IPS DF 19.7 (cell line): ENCODE measurements at regions not wholly inside any gene's neighbourhood (a gene's known extent, or its start where the extent isn't known, plus 50 kb on each side); places are given as distances from the start of the nearest gene placed in this dataset.
A peak's percentile ranks its signal among the peaks of the same experiment; 100 is the strongest.

Source experiments
- DNase-seq: peaks from one replicate; pipeline ENCODE4 v3.0.0-alpha.2; 2013; ENCODE audit warnings: low read depth, low spot score

GRCh38 chr1:59081795-59082194 lies 215.1 kb upstream of the FGGY start:
- no peak for DNase-seq

- peak; percentile 75 for DNase-seq
These were observed 212.7 kb upstream of the FGGY start for GRCh38 chr1:59083946-59084865.

GRCh38 chr1:59085101-59085500 lies 211.8 kb upstream of the FGGY start:
- no peak for DNase-seq

GRCh38 chr1:59089036-59089798 lies 207.7 kb upstream of the FGGY start:
- DNase-seq, result no peak

DNA sequence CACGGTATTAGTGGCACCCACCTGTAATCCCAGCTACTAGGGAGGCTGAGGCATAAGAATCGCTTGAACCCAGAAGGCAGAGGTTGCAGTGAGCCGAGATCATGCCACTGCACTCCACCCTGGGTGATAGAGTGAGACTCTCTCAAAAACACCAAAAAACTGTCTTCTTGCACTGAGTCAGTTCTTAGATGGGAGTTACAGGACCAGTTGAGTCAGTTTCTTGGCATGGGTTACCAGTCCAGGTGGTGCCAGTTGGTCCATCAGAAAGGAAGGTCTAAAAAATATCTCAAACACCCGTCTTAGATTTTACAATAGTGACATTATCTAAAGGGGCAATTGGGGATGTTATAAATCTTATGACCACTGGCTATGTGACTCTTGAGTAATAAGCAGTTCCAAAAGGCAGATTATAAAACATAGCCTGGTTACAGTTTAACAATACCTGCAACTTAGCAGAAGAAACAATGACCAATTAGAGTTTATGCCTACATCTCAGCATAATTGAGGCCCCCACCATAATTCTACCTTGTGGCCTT lies 206.9 kb upstream of the FGGY start:
- no peak for DNase-seq

DNA sequence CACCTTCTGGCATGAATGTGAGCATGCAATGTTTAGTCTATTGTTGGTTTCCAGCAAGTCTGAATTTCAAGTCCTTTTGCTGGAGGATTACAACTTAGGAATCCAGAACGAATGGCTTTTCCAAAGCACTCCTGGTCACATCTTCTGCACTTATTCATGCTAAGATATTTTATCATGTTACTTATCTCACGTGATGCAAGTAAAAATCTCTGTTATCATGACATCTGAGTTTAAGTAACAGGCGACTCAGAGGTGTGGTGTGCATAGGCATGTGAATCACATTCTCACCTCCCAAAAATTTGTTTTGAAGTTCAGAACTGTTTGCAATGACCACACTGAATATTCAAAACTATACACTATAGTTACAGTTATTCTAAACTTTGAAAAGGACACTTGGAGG lies 204.8 kb upstream of the FGGY start:
- no peak for DNase-seq

GRCh38 chr1:59094001-59094400 lies 202.9 kb upstream of the FGGY start:
- no peak for DNase-seq

DNA sequence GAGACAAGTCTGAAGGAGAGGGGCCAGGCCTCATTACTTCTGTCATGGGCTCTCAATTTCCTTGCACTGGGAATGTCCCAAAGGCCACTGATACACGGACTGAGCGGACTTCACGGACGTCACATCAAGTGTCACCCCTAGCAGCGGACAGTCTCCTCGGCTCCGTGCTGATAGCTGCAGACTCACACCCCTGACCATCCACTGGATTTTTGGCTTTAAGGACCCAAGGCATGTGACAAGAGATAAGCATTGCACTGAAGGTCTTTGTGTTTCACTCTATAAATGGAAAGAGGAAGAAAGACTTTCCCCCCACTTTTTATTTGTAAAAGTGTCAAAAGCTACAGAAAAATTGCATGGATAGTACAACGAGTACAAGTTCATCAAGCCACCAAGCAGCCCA lies 200.4 kb upstream of the FGGY start:
- no peak for DNase-seq

- no peak for DNase-seq
These were observed 198.2 kb upstream of the FGGY start for GRCh38 chr1:59098655-59099054.

GRCh38 chr1:59100708-59101374 lies 196.1 kb upstream of the FGGY start:
- DNase-seq, result no peak

- no peak for DNase-seq
These were observed 195.4 kb upstream of the FGGY start for GRCh38 chr1:59101518-59101917.

- DNase-seq, result no peak
These were observed 193.4 kb upstream of the FGGY start for GRCh38 chr1:59103457-59103856.

DNA sequence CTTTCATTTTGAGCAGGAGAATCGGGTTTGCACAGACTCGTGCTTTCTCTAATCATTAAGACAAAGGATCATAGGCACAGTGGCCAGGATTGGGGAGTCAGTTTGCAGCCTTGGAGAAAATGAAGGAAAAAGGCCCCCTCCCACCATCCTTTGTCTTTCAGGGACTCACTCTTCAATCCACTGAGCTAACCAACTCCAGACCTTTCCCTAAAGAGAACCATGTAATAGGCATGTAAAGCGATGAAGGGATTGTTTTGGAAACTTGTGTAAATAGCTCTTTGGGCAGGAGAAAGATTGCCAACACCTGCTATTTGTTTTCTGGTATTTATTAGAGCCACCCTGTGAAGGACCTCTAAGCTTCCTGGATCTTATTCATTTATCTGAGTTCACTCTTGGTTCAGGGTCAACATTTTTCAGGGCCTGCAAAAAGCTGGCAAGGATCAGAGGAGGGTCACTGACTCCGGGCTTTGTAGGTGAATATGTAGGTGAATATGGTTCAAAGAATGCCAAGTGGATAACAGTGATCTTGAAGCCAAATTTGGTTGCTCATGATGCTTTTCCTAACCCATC lies 192.6 kb upstream of the FGGY start:
- DNase-seq, result no peak

DNA sequence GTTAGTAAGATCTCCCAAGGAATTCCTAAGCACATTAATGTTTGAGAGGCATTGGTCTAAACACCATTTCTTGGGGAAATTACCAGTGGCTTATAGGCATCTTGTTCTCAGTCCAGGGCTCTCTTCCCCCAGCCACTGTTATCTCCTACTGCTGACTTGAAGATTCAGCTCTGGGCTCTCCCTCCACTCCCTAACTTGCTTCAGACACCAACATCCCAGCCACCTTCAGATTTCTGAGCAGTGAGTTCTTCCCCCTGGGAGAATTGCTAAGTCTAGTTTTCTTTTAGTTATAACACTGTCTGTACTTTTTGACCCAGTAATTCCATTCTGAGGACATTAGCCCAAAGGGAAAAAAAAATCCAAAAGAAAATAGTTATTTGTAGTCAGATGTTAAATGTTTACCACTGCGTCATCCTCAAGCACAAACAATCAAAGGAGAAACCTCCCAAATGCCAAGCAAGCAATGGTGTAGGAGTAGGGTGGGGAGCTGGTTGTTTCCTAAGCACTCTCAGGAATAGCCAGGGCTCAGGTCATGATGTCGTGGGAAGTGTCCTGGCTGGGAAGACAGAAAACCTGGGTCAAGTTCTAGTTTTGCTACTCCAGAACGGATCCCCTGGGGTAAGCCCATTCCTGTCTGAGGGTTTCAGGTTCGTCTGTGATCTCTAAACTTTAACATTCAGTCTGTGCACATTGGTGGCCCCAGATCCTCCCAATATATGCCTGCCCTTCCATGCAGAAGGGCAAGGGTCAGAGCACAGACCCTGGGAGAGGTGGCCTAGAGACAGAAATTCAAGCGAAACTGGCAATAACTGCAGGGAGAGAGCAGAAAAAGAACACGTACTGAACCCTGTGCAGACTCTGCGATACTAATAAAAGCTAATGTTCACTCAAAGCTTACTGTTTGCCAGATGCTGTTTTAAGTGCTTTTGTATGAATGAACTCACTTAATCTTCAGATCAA lies 191.1 kb upstream of the FGGY start:
- no peak for DNase-seq

DNA sequence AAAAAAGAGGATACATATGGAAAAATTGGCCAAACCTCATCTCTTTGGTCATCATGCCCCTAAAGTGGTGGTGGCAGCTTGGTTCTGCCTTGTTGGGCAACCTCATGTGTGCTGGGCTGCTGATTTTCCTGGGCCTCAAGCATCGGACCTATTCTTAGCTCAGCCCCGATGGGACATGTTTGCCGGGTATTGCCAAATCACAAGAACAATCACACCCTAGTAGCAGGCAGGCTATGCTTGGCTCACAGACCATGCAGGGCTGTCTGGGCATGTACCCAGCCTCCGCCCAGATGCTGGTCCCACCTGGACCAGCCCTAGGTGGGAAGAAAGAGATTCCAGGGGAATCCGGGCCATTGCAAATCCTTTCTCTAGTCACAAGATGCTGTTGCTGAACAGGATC lies 189.4 kb upstream of the FGGY start:
- no peak for DNase-seq

GRCh38 chr1:59107916-59108315 lies 189.0 kb upstream of the FGGY start:
- no peak for DNase-seq

GRCh38 chr1:59108481-59109317 lies 188.2 kb upstream of the FGGY start:
- no peak for DNase-seq

GRCh38 chr1:59110271-59110670 lies 186.6 kb upstream of the FGGY start:
- DNase-seq, result no peak

DNA sequence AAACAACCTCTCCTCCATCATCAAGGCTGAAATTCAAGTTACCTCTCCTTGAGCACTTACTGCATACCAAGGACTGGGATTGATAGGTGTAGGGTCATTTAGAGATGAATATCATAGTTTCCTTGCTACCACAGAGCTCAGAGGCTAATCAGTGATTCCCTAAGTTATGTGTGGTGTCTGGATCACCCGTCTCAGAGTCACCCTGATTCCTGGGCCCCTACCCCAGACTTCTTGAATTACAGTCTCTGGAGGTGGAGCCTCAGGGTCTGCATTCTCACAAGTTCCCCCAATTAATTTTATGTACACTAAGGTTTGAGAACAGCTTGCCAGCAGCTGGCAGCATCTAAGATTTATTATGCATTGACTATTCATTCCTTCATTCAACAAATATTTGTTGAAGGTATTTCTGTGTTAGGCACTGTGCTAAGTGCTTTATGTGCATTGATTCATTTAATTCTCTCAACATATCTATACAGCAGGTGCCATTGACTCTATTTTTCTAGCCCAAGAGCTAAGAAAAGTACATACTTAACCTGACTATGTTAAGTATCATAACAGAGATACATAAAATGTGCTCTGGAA lies 182.9 kb upstream of the FGGY start:
- DNase-seq, result no peak
